SU-DHL-6 (cell line): ENCODE measurements at regions not wholly inside any gene's neighbourhood (a gene's known extent, or its start where the extent isn't known, plus 50 kb on each side); places are given as distances from the start of the nearest gene placed in this dataset.
"Not testable (repeated sequence)": the region's sequence is repeated elsewhere in the genome, so short reads cannot be mapped to it uniquely, and the experiment has no call there.

ENCODE experiments used
- H2AFZ ChIP-seq: fragments of 200-600 bp; sonication (generic); 2 replicates; pipeline ENCODE4 v1.6.1; 2014; ENCODE audit warnings: low read depth, mild to moderate bottlenecking, moderate library complexity, mixed read lengths, antibody characterized with exemption, low read length; ENCODE audit not compliant: severe bottlenecking
- H3F3A ChIP-seq: fragments of 200-600 bp; shearing (Covaris generic); 2 replicates; pipeline ENCODE4 v1.6.0; 2016; ENCODE audit warnings: antibody characterized with exemption, mild to moderate bottlenecking; ENCODE audit not compliant: insufficient read depth
- H3K27ac ChIP-seq: fragments of 200-600 bp; sonication (generic); 2 replicates; pipeline ENCODE4 v1.5.1; 2016; ENCODE audit warnings: low read depth, mild to moderate bottlenecking, low read length, moderate library complexity, mixed read lengths
- H3K27me3 ChIP-seq: fragments of 200-600 bp; sonication (generic), shearing (Covaris generic); 2 replicates; pipeline ENCODE4 v1.6.0; 2014; ENCODE audit warnings: mild to moderate bottlenecking, low read length
- H3K36me3 ChIP-seq: fragments of 200-600 bp; sonication (generic); 2 replicates; pipeline ENCODE4 v1.6.1; 2014; ENCODE audit warnings: mild to moderate bottlenecking, low read length, mixed read lengths
- H3K4me2 ChIP-seq: fragments of 300-600, 200-600 bp; shearing (Covaris generic), sonication (generic); 2 replicates; pipeline ENCODE4 v1.6.0; 2014; ENCODE audit warnings: low read length, low read depth, mild to moderate bottlenecking; ENCODE audit not compliant: poor library complexity, severe bottlenecking
- H3K4me3 ChIP-seq: fragments of 200-600 bp; sonication (generic); 2 replicates; pipeline ENCODE4 v1.5.1; 2014; ENCODE audit warnings: antibody characterized with exemption, low read length, mild to moderate bottlenecking, mixed read lengths; ENCODE audit not compliant: insufficient read depth, poor library complexity, severe bottlenecking
- H3K79me2 ChIP-seq: fragments of 200-600 bp; sonication (generic); 2 replicates; pipeline ENCODE4 v1.6.1; 2014; ENCODE audit warnings: mild to moderate bottlenecking, low read length, moderate library complexity; ENCODE audit not compliant: insufficient read depth
- H3K9ac ChIP-seq: fragments of 200-600 bp; sonication (generic); 2 replicates; pipeline ENCODE4 v1.7.0; 2014; ENCODE audit warnings: mild to moderate bottlenecking, low read length
- H3K9me2 ChIP-seq: fragments of 200-600 bp; sonication (generic); replicated peaks from 2 replicates; pipeline ENCODE4 v1.6.1; 2014; ENCODE audit warnings: low read length; ENCODE audit not compliant: insufficient read depth
- H3K9me3 ChIP-seq: fragments of 200-600 bp; sonication (generic); 2 replicates; pipeline ENCODE4 v1.6.1; 2014; ENCODE audit warnings: low read length, mixed read lengths; ENCODE audit not compliant: insufficient read depth
- H4K20me1 ChIP-seq: fragments of 200-600 bp; sonication (generic); 2 replicates; pipeline ENCODE4 v1.6.1; 2014; ENCODE audit warnings: low read depth, mild to moderate bottlenecking, antibody characterized with exemption, low read length, moderate library complexity, mixed read lengths
- CTCF ChIP-seq: fragments of 200-600 bp; sonication (generic); IDR thresholded peaks from one replicate; pipeline ENCODE4 v1.5.1; 2017; ENCODE audit warnings: antibody characterized with exemption, mild to moderate bottlenecking, low read length, moderate library complexity; ENCODE audit not compliant: insufficient read depth, poor library complexity, severe bottlenecking
- EZH2phosphoT487 ChIP-seq: fragments of 200-600 bp; sonication (generic), shearing (Covaris generic); conservative IDR thresholded peaks from 2 replicates; pipeline ENCODE4 v1.6.1; 2018; ENCODE audit warnings: mild to moderate bottlenecking, antibody characterized with exemption, low read length, moderate library complexity, mixed read lengths

DNA sequence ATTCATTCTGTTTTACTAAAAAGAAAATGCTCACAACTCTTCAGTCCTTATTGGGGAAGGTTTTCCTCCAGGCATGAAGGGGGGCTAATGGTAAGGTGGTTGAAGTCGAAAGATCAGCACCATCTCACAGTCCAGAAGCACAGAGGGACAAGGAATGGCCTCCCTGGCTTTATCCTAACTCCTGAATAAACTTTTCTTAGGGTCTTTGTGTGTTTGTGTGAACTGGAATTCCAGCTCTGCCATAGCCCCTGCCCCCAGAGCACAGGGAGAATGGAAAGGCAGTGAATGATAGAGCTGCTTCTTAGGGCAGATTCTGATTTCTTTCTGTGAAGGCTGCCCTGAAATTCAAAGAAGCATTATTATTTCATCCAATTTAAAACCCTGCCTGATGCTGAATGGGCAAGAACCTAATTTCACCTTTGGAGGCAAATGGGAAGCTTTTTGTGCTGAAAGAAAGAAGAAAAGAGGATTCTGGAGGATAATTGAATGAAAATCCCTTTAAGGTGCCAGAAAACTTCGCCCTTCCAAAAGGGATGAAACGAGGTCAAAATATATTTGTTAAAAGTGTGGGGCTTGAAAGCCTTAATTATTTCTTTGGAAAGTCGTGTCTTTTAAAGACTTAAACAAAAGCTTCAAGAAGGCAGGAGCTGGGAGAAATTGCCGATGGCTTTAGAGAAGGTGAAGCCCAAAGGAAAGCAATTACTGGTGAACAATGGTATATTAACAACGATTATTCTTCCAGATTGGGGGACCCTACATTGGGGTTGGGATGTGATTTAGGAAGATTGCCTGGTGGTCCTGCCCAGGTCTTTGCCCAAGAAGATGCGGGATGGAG is 259.9 kb upstream of the RGMA start:
- Histone ChIP-seq H2AFZ (no peak overlapping the region), H3K79me2 (no peaks in the 10 kb centered on the region), H4K20me1 (no peaks in the 10 kb centered on the region), H3K4me3 (no peak overlapping the region), H3K9me2 (no peaks in the 10 kb centered on the region), H3K27me3 (no peaks in the 10 kb centered on the region; the same call in 1 of the 2 replicates), H3K4me2 (no peak overlapping the region), H3F3A (no peaks in the 10 kb centered on the region), H3K9me3 (no peaks in the 10 kb centered on the region), H3K36me3 (no peaks in the 10 kb centered on the region), H3K27ac (no peak overlapping the region), H3K9ac (no peak overlapping the region)
- TF ChIP-seq EZH2phosphoT487 (no peak), CTCF (no peak)

- TF ChIP-seq CTCF (no peak), EZH2phosphoT487 (no peak)
- no peaks in the 10 kb centered on the region; the same call in 1 of the 2 replicates for H3K27me3 ChIP-seq
These were observed 259.0 kb upstream of the RGMA start for GRCh38 chr15:93347986-93348385.

DNA sequence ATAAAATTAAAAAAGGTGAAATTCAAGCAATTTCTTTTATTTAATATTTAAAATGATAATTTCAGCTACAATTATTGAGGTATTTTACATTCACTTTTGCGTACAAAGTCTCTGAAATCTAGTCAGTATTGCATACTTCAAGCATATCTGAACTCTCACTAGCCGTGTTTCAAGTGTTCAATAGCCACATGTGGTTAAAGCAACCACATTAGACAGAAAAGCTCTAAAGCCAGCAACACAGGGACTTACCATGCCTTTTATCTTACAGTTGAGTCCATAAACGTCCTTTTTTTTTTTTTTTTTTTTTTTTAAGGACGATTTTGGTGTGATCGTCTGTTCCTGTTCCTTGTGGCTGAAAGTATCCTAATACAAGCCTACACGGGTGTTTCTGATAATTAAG is 257.0 kb upstream of the RGMA start:
- Histone ChIP-seq H3F3A (no peaks in the 10 kb centered on the region), H3K4me3 (no peak overlapping the region), H4K20me1 (no peaks in the 10 kb centered on the region), H3K9me2 (no peaks in the 10 kb centered on the region), H3K79me2 (no peaks in the 10 kb centered on the region), H3K36me3 (no peaks in the 10 kb centered on the region), H3K9ac (no peak overlapping the region), H3K4me2 (no peak overlapping the region), H3K9me3 (no peaks in the 10 kb centered on the region), H2AFZ (no peak overlapping the region), H3K27ac (no peak overlapping the region), H3K27me3 (no peaks in the 10 kb centered on the region; the same call in 1 of the 2 replicates)
- TF ChIP-seq EZH2phosphoT487 (no peak), CTCF (no peak)

More at GRCh38 chr15:93347986-93348385, 259.0 kb upstream of the RGMA start:
- Histone ChIP-seq H3K9me2 (no peaks in the 10 kb centered on the region), H3K27ac (no peak overlapping the region), H3K36me3 (no peaks in the 10 kb centered on the region), H3K9me3 (no peaks in the 10 kb centered on the region), H4K20me1 (no peaks in the 10 kb centered on the region), H2AFZ (no peak overlapping the region), H3K4me3 (no peak overlapping the region), H3F3A (no peaks in the 10 kb centered on the region), H3K4me2 (no peak overlapping the region), H3K9ac (no peak overlapping the region), H3K79me2 (no peaks in the 10 kb centered on the region)

- not testable (repeated sequence) for H3K9me2 ChIP-seq, H3K36me3 ChIP-seq, H3K4me3 ChIP-seq, H2AFZ ChIP-seq, H3K27ac ChIP-seq, H3K27me3 ChIP-seq, H3K79me2 ChIP-seq, H3K9me3 ChIP-seq, H3F3A ChIP-seq, H4K20me1 ChIP-seq, H3K4me2 ChIP-seq, H3K9ac ChIP-seq
These were observed 254.4 kb upstream of the RGMA start for GRCh38 chr15:93343402-93343801.
